SK-N-SH (cell line): ENCODE measurements at regions not wholly inside any gene's neighbourhood (a gene's known extent, or its start where the extent isn't known, plus 50 kb on each side); places are given as distances from the start of the nearest gene placed in this dataset.

Source experiments
- CTCF ChIA-PET: fragments of 300-600, 350-600 bp; formaldehyde crosslinking; extraction: SDS; loops from one replicate; lab custom pipeline; 2021; lab: Yijun Ruan, JAX
- POLR2A ChIA-PET: fragments of 350-600 bp; sonication (Branson Sonifier 250); formaldehyde crosslinking; extraction: SDS; loops from one replicate; lab custom pipeline; 2020; ENCODE audit warnings: antibody characterized with exemption, inconsistent platforms; lab: Yijun Ruan, JAX
- DNase-seq: peaks from one replicate; pipeline ENCODE4 v3.0.0; 2012
- H2AFZ ChIP-seq: fragments of 200-600 bp; sonication (generic); 2 replicates; pipeline ENCODE4 v1.8.1; 2016; ENCODE audit warnings: antibody characterized with exemption, mild to moderate bottlenecking, low read depth
- H3F3A ChIP-seq: fragments of 200-600 bp; sonication (generic); replicated peaks from 2 replicates; pipeline ENCODE3; 2016; ENCODE audit warnings: antibody characterized with exemption, mild to moderate bottlenecking; ENCODE audit not compliant: insufficient read depth
- H3K27ac ChIP-seq, 2 experiments: fragments of 200-500 bp in 1 of 2; fragments of 200-600 bp in 1 of 2; sonication (Bioruptor generic) in 1 of 2; sonication (generic), shearing (Covaris generic) in 1 of 2; 2 replicates each; pipeline versions ENCODE4 v1.5.1 to v1.6.1; 2014 to 2016; ENCODE audit warnings: low read depth in 2 of 2, inconsistent platforms in 1 of 2, low read length in 1 of 2, mild to moderate bottlenecking in 1 of 2, mixed read lengths in 1 of 2
- H3K27me3 ChIP-seq: fragments of 200-600 bp; sonication (generic), shearing (Covaris generic); 2 replicates; pipeline ENCODE4 v1.6.1; 2016; ENCODE audit warnings: mixed run types; ENCODE audit not compliant: insufficient read depth
- H3K36me3 ChIP-seq, 2 experiments: fragments of 200-500 bp in 1 of 2; fragments of 200-600 bp in 1 of 2; sonication (Bioruptor generic) in 1 of 2; sonication (generic) in 1 of 2; replicated peaks in 1 of 2; 2 replicates each; pipeline versions ENCODE3 to v1.5.1; 2014 to 2016; ENCODE audit warnings: low read length in 1 of 2, mild to moderate bottlenecking in 1 of 2; ENCODE audit not compliant: insufficient read depth in 2 of 2, control insufficient read depth in 1 of 2
- H3K4me1 ChIP-seq, 2 experiments: fragments of 200-500 bp in 1 of 2; fragments of 200-600 bp in 1 of 2; sonication (Bioruptor generic) in 1 of 2; sonication (generic), shearing (Covaris generic) in 1 of 2; 2 replicates each; pipeline versions ENCODE4 v1.5.1 to v1.6.1; 2014 to 2016; ENCODE audit warnings: low read depth in 1 of 2, low read length in 1 of 2, mixed run types in 1 of 2; ENCODE audit not compliant: insufficient read depth in 2 of 2, control insufficient read depth in 1 of 2
- H3K4me2 ChIP-seq: fragments of 200-600 bp; sonication (generic), shearing (Covaris generic); 2 replicates; pipeline ENCODE4 v1.6.1; 2017; ENCODE audit warnings: mixed run types
- H3K4me3 ChIP-seq, 2 experiments: fragments of 200-500 bp in 1 of 2; fragments of 200-600 bp in 1 of 2; sonication (Bioruptor generic) in 1 of 2; sonication (generic), shearing (Covaris generic) in 1 of 2; 2 replicates each; pipeline versions ENCODE4 v1.5.1 to v1.8.1; 2014 to 2016; ENCODE audit warnings: low read depth in 2 of 2, inconsistent platforms in 1 of 2, low read length in 1 of 2, mild to moderate bottlenecking in 1 of 2, mixed read lengths in 1 of 2, moderate library complexity in 1 of 2
- H3K79me2 ChIP-seq: fragments of 200-600 bp; sonication (generic); 2 replicates; pipeline ENCODE4 v1.8.1; 2017; ENCODE audit warnings: mild to moderate bottlenecking; ENCODE audit not compliant: insufficient read depth
- H3K9ac ChIP-seq: fragments of 200-600 bp; sonication (generic); 2 replicates; pipeline ENCODE4 v1.6.1; 2017; ENCODE audit warnings: mixed run types
- H3K9me2 ChIP-seq: fragments of 200-600 bp; sonication (generic); 2 replicates; pipeline ENCODE4 v1.6.1; 2017; ENCODE audit warnings: mixed run types
- H3K9me3 ChIP-seq: fragments of 200-600 bp; sonication (generic); 2 replicates; pipeline ENCODE4 v1.6.1; 2017; ENCODE audit warnings: mixed run types, mild to moderate bottlenecking, moderate library complexity
- H4K20me1 ChIP-seq: fragments of 200-600 bp; sonication (generic); 2 replicates; pipeline ENCODE4 v1.6.1; 2017; ENCODE audit warnings: mild to moderate bottlenecking, mixed run types; ENCODE audit not compliant: insufficient read depth
- FOSL2 ChIP-seq: IDR thresholded peaks from 2 replicates; pipeline ENCODE4 v1.4.0; 2012; ENCODE audit warnings: low read depth, mild to moderate bottlenecking, moderate library complexity, borderline replicate concordance
- GABPA ChIP-seq: IDR thresholded peaks from 2 replicates; pipeline ENCODE4 v1.4.0; 2012; ENCODE audit warnings: low read depth, mild to moderate bottlenecking
- GATA2 ChIP-seq: sonication (generic); formaldehyde crosslinking; IDR thresholded peaks from 2 replicates; pipeline ENCODE4 v1.5.0; 2020; ENCODE audit warnings: mild to moderate bottlenecking, missing genetic modification reagents
- JUND ChIP-seq: IDR thresholded peaks from 2 replicates; pipeline ENCODE4 v1.4.0; 2012
- MEF2A ChIP-seq: IDR thresholded peaks from 2 replicates; pipeline ENCODE4 v1.4.0; 2012; ENCODE audit warnings: low read depth, borderline replicate concordance
- MXI1 ChIP-seq: IDR thresholded peaks from 2 replicates; pipeline ENCODE4 v1.6.1; 2012; ENCODE audit warnings: mild to moderate bottlenecking, low read depth, low read length, improper control_type of control experiment
- RAD21 ChIP-seq: IDR thresholded peaks from 2 replicates; pipeline ENCODE4 v1.6.1; 2012; ENCODE audit warnings: mild to moderate bottlenecking, low read length
- REST ChIP-seq: IDR thresholded peaks from 2 replicates; pipeline ENCODE4 v1.6.1; 2012; ENCODE audit warnings: mild to moderate bottlenecking, low read depth, low read length, moderate library complexity
- RFX5 ChIP-seq: IDR thresholded peaks from 2 replicates; pipeline ENCODE4 v1.6.1; 2012; ENCODE audit warnings: mild to moderate bottlenecking, improper control_type of control experiment, low read length
- RXRA ChIP-seq: IDR thresholded peaks from 2 replicates; pipeline ENCODE4 v1.4.0; 2012; ENCODE audit warnings: low read depth, mild to moderate bottlenecking, borderline replicate concordance
- SIN3A ChIP-seq: IDR thresholded peaks from 2 replicates; pipeline ENCODE4 v1.6.1; 2012; ENCODE audit warnings: low read depth, mild to moderate bottlenecking, low read length, moderate library complexity, borderline replicate concordance
- TCF12 ChIP-seq: IDR thresholded peaks from 2 replicates; pipeline ENCODE4 v1.4.0; 2012
- TEAD4 ChIP-seq: IDR thresholded peaks from 2 replicates; pipeline ENCODE4 v1.4.0; 2012; ENCODE audit warnings: mild to moderate bottlenecking, borderline replicate concordance; ENCODE audit not compliant: insufficient read depth
- USF1 ChIP-seq: IDR thresholded peaks from 2 replicates; pipeline ENCODE4 v1.4.0; 2012; ENCODE audit warnings: low read depth, borderline replicate concordance
- USF2 ChIP-seq: fragments of 150-350 bp; IDR thresholded peaks from 2 replicates; pipeline ENCODE4 v1.6.1; 2017; ENCODE audit warnings: antibody characterized with exemption, low read length, low read depth, borderline replicate concordance
- TF ChIP-seq, protein P1 (sequence below): IDR thresholded peaks from 2 replicates; pipeline ENCODE4 v1.4.0; 2012; ENCODE audit warnings: low read depth, borderline replicate concordance

GRCh38 chr14:71328183-71328582 is 420.9 kb downstream of the PCNX1 start:
- Histone ChIP-seq H3K79me2 (peaks cover 100% of the 10 kb centered on the region), H3K4me2 (no peak overlapping the region), H2AFZ (no peak overlapping the region), H3F3A (no peaks in the 10 kb centered on the region), H3K36me3 (peaks cover 0 to 9% of the 10 kb centered on the region in 2 experiments), H3K27me3 (no peaks in the 10 kb centered on the region), H3K9ac (no peak overlapping the region), H3K4me3 (no peak overlapping the region), H3K9me2 (no peaks in the 10 kb centered on the region), H3K27ac (no peak overlapping the region), H3K9me3 (no peaks in the 10 kb centered on the region), H4K20me1 (0 out of 2 replicates have a peak, but pooled peaks cover 3% of the 10 kb centered on the region), H3K4me1 (peaks cover 8 to 19% of the 10 kb centered on the region in 2 experiments; a peak in 3 of 4 replicates)
- DNase-seq = no peak
- POLR2A ChIA-PET = interaction anchor here (0.6 kb wide), 1 partner anchor 209 kb away, joined by 3 read pairs; no protein-coding TSS in a partner anchor
- CTCF ChIA-PET = interaction anchor here (0.5 to 2.5 kb wide), 2 partner anchors 319 to 425 kb away, joined by 3 to 12 read pairs; no protein-coding TSS in a partner anchor
- no peak for TF ChIP-seq TEAD4
- TF ChIP-seq MEF2A = no peak
- TF ChIP-seq SIN3A = no peak
- TF ChIP-seq JUND = no peak
- TF ChIP-seq, protein P1, sequence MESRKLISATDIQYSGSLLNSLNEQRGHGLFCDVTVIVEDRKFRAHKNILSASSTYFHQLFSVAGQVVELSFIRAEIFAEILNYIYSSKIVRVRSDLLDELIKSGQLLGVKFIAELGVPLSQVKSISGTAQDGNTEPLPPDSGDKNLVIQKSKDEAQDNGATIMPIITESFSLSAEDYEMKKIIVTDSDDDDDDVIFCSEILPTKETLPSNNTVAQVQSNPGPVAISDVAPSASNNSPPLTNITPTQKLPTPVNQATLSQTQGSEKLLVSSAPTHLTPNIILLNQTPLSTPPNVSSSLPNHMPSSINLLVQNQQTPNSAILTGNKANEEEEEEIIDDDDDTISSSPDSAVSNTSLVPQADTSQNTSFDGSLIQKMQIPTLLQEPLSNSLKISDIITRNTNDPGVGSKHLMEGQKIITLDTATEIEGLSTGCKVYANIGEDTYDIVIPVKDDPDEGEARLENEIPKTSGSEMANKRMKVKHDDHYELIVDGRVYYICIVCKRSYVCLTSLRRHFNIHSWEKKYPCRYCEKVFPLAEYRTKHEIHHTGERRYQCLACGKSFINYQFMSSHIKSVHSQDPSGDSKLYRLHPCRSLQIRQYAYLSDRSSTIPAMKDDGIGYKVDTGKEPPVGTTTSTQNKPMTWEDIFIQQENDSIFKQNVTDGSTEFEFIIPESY = no peak
- TF ChIP-seq USF1 = no peak
- no peak for TF ChIP-seq GATA2 (CRISPR knock-in tag)
- TF ChIP-seq REST = no peak
- no peak for TF ChIP-seq MXI1
- TF ChIP-seq USF2 = no peak
- TF ChIP-seq RXRA = no peak
- TF ChIP-seq FOSL2 = no peak
- TF ChIP-seq RAD21 = no peak
- no peak for TF ChIP-seq RFX5
- TF ChIP-seq TCF12 = no peak
- TF ChIP-seq GABPA = no peak
